NCI-H748 (cell line): ENCODE measurements at regions not wholly inside any gene's neighbourhood (a gene's known extent, or its start where the extent isn't known, plus 50 kb on each side); places are given as distances from the start of the nearest gene placed in this dataset.

Experiments
- DNase-seq: peaks from one replicate; lab custom pipeline; 2025; ENCODE audit not compliant: unreplicated experiment; lab: John Stamatoyannopoulos, UW

DNA sequence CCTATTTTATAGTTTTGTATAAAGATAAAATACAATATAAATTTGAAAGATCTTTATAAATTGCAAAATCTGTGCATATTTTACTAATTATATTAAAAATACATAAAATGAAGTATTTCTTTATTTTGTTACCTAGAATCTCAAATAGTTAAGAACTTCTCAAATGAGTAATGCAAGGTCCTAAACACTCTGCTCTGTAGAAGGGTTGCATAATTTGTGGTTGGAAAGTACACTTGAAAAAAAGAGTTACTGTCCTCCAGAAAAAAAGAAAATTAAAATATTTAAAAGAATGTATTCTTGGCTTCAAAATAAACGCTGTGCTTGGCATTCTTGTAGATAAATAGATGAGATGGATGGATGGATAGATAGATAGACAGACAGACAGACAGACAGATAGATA is 428.8 kb upstream of the CDH6 start:
- DNase-seq = no peak

DNA sequence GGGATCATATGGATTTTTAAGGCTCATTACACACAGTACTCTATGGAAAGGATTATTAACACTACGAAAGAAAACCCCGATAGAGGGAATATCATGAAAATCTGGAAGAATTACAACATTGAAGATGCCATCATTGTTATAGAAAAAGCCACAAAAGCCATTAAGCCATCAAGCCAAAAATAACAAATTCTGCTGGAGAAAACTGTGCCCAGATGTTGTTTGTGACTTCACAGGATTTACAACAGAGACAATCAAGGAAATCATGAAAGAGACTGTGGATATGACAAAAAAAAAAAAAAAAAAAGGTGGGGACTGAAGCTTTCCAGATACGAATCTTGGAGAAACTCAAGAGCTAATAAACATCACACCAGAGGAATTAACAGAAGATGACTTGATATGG is 433.8 kb upstream of the CDH6 start:
- no peak for DNase-seq

DNA sequence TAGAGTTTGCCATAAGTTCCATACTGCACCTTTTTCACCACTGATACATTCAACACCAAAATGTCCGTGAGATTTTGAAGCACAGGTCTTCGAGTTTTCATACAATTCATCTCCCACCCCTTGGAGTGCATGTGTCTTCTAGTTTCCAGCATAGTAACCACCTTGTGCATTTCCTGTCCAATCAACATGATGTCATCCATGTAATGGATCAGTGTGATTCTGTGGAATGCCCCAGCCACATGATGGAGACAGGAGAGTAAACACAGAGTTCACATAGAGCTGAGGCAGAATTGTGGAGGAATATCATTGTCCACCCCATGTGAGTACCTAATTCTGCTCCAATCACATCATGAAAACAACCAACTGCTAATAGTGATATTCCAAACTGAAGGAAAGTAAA is 441.5 kb upstream of the CDH6 start:
- DNase-seq = no peak

DNA sequence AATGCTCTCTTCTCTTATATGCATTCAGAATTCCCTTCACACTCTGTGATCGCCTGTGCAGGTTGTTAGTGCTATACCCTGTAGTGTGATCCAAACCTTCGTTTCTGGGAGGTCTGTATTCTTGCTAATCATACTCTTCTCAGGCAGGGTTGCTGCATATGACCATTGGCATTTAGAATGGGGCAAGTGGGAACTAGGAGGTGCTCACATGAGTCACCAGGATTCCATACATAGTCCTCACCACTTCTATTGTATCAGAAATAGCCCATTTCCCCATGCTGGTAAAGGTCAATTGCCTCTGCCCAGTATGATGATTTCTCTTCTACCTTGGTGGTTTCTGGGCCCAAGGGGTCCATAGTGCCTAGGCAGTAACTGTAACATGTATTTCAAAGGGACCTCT is 443.5 kb upstream of the CDH6 start:
- DNase-seq = no peak

DNA sequence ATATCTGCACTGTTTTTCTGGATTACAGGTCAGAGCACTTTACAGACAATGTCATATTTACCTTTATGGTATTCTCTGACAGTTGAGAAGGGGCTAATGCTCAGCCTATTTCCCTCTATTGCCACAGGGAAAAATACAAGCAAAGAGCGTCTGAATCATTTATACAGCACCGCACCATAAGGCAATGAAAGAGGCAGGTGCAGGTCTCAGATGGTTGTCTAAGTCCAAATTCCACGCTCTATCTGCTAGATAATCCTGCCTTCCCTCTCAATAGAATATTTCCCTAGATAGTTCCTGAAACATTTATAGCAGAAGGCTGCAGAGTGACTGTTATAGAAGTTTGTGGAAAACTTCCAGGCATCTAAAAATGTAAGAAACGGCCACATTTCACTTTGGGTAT is 446.1 kb upstream of the CDH6 start:
- no peak for DNase-seq

DNA sequence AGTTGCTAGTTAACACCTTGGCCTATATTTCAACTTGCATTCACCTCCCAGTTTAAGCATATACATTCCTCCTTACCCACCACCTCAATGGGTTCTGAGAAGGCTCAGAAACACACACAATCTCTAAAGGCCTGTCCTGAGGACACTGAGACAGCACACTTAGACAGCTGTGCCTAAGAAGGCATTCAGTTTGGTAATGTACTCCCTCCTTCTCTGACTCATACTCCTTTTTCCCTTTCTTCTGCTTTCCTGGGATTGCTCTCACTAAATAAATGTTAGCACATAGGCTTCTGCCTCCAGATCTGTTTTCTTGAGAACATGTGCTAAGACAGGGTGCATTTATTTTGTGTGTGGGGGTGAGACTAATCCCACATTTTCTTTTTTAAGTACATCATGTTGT is 456.8 kb upstream of the CDH6 start:
- DNase-seq = no peak

DNA sequence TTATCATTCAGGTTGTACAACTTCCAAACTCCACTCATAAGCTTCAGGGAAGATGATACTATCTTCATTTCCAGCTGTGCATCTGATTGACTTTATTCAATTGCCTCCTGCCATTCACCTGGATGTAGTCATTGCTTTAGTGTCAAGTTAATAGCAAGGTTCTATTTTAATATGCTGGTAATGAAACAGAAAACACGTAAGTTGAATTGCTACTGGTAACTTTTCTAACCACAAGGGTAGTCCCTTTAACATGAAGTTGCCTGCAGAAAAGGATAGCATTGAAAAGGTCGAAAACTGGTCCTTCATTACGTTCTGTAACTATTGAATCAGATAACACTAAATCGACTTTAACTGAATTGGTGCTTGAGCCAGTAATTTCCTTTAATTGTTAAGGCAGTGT is 459.4 kb upstream of the CDH6 start:
- no peak for DNase-seq

DNA sequence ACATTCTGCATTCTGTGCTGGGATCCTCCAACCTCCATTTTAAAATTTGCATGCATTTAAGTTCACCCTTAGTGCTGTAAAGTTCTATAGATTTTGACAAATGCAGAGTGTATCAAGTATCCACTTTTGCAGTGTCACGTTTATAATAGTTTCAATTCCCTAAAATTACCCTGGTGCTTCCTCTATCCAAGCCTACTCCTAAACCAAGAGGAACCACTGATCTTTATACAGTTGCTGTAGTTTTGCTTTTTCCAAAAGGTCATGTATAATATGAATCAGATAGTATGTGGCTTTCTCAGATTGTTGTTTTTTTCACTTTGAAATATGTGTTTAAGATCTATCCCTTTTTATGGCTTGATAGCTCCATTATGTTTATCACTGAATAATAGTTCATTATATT is 468.4 kb upstream of the CDH6 start:
- no peak for DNase-seq

DNA sequence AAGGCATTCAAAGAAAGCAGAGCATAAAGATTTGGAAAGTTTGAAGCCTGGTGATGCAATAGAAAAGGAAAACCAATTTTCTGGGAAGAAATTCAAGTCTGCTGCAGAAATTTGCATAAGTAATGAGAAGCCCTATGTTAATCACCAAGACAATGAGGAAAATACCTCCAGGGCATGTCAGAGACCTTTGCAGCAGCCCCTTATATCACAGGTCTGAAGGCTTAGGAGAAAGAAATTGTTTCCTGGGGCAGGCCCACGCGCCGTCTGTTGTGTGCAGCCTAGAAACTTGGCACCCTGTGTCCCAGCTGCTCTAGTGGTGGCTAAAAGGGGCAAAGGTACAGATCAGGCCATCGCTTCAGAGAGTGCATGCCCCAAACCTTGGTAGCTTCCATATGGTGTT is 495.3 kb upstream of the CDH6 start:
- no peak for DNase-seq

DNA sequence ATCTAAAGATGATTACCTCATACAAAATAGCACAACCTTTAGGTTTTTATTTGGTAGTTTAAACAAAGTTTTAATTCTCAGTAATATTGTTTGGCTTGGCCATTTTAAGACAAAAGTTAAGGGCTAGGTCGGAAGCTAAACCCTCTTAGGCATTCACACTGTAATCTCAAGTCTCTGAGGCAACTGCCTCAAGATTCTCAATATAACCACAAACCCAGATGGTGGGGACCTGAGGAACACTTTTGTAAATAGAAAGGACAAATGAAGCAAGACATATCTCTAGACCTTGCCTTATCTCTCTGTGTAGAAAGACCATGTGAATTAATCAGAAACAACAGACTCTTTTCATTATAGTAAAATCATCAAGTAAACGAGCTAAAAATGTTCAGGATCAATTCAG is 500.2 kb upstream of the CDH6 start:
- DNase-seq = no peak

DNA sequence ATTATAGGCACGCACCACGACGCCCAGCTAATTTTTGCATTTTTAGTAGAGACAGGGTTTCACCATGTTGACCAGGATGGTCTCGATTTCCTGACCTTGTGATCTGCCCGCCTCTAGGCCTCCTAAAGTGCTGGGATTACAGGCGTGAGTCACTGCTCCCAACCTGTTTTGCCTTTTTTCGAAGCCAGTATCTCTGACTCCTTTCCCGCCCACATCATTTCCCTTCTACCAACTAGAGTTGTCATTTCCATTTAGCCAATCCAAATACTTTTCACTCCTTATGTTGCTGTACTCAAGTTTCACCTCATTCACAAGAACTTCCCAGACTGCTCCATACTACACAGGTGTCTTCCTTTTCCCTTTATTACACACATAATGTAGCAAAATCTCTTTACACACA is 502.6 kb upstream of the CDH6 start:
- DNase-seq = no peak

DNA sequence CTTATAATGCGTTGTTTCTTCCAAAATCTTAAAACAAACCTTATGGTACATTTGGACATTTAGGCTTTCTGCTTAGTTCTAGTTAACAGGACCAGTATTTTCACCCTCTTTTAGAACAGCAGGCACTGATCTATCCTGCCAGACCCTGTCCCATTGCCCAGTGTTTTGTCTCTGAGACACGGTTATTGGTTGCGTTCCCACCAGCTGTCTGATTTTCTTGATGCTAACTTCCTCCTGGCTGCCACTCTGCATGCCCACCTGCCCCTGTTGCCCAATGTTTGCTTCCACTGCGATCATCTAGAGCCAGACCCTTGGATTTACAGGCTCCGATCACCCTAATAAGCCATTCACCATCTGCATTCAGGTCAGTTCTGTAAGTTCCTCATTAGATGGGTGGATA is 506.0 kb upstream of the CDH6 start:
- DNase-seq = no peak

DNA sequence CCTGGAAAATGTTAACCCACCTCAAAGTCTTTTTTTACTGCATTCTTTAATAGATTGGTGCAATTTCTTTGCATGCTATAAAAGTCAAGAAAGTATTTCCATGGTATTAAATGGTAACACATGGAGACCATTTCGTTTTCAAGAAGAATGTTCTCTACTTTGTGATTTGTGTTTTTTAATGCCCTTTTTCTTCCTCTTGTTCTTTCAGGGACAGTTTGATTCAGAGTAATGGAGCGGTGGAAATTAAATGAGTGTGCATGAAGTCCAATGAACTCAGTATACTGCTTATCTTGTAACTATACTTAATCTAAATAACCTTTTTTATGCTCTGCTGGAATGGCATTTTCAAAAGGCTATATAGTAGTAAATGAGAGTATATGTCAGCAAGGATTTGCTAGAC is 507.0 kb upstream of the CDH6 start:
- DNase-seq = no peak

DNA sequence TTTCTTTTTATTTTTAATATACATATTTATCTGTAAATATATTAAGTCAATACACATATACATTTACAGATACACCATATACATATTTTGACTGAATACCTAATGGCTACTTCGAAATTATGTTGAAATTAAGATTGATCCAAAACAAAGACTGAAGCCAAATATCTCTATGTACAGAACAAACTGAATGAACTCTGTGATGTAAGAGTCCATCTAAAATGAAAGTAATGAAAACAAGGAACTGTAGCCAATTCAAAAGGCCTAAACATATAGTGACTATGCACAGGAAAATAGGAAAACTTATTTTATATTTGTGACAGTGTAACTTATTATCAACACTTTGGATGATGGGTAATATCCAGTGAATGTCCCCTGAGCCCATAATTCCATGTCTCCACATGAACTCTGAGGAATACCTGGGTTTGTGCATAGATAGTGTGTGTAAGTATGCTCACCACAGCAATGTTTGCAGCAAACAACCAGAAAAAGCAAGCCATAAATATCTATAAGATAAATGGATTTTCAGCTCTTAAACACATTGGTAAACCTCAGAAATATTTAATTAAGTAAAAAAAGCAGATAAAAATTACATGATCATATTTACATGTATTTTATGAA is 517.2 kb upstream of the CDH6 start:
- no peak for DNase-seq

DNA sequence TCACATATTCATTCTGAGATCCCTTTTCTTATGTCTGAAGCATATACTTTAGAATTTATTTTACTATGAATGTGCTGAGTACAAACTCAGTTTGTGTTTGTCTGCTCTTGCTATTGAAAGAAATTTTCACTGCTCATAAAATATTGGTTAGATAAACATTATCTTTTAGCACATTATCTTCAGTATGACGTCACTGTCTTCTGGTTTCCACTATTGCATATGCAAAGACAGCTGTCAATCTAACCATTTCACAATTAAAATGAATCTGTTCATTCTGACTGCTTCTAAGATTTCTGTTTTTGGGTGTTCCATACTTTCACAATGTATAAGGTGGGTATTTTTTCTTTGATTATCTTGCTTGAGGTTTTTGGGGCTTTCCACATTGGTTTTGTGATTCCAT is 526.2 kb upstream of the CDH6 start:
- DNase-seq = no peak

DNA sequence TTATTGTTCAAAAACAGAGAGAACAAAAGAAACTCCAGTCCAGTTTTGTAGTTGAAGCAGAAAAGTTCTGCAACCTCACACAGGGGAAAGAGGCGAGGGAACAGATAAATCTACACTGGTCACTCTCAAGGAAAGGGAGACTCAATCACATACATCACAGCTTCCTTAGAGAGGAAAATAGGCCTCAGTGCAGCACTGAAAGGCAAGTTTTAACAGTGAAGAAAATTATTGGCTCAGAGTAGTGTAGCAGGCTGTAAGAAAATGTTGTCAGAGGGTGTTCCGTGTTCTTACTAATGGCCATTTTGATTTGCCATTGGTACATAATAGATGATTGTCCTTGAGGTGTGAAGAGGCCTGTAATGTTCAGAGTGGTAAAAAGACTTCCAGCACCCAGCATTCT is 530.0 kb upstream of the CDH6 start:
- DNase-seq = no peak

DNA sequence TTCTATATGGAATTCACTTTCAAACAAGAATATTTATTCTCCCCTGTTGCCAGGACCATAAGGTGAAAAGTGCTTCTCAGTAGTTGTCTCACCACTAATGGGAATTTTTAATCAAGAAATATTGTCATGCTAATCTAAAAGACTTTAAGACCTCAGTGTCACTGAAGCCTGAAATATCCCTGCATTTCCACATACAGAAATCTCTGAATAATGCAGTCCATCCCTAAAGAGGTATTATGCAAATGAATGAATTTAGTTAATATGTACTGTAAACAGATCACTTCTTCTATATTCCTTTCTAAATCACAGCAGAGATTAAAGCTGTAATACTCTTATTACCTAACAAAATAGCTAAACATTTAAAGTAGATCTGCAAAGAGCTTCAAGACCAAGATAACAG is 531.1 kb upstream of the CDH6 start:
- DNase-seq = no peak

DNA sequence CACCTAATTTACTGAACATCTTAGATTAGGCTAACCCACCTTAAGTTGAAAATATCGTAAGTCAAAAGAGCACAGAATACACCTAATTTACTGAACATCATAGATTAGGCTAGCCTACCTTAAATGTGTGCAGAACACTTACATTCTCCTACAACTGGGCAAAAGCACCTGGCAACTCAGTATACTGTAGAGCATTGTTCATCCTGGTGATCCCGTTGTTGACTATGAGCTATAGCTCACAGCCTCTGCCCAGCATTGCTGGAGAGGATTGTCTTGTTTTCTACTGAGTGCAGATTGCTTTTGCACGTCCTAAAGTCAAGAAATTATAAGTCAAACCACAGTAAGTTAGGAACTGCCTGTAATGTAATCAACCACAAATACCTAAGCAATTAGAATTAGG is 531.8 kb upstream of the CDH6 start:
- DNase-seq = no peak

DNA sequence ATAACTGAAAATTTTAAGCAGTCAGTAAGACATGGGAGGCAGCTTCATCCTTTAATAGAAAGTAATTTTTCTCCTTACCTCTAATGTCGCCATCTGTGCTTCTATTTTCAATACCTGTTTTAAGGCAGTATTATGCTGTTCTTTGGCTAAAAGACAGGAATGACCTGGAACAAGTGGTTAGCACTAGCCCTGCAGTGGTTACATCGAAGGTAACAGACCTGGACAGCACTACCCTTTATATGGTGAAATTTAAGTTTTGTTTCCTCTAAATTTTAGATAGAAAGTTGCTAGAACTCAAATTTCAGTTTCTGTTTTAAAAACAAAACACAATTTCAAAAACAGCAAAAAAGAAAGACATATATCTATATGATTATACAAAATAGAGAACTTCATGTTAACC is 534.1 kb upstream of the CDH6 start:
- no peak for DNase-seq

DNA sequence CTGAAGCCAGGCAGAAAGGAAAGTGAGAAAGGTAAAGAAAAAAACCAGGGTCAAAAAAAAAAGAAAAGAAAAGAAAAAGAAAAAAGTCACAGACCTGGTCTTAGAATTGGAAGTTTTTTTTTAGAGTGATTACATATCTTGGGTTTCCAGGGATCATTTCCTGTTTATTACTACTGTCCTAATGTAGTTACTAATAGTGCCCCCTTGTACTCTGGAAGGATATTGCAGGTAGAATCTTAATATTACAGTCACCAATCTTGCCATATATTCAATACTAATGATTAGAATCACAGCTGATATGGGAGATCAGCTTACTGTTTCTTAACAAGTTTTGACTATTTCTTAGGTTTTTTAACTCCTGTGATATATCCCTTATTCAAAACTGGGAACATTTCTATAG is 543.2 kb upstream of the CDH6 start:
- DNase-seq = peak; percentile 41

DNA sequence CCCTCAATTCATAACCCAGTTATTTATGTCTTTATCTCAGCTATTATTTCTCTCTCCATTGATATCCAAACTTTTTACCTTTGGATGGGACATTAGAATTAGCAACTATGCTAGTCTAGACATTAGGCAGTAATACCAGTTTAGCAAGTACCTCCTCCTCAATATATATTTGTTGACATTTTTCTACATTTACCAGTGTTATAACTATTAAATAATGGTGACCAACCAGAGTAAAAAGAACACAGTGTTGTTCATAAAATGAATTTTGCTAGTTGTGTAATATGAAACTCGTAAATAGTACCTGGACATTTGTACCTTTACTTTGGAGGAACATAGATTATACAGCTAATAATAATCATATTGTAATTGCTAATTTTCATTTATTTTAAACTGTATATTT is 554.6 kb upstream of the CDH6 start:
- DNase-seq = no peak

DNA sequence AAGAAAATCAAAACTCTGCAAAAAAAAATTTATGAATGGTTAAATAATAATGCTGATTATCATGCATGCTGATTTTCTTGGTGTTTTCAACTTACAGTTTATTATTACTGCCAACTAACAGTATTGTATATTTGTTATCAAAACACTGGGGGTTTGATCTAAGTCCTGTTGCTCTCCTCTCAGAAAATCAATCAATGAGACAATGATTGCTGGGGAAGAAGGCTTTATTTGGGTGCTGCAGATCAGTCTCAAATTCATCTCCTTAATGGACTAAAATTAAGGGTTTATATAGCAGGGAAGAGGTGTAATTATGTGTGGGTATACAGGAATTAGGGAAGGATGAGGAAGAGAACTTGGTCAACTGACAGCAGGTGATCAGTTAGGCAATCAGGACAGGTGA is 565.5 kb upstream of the CDH6 start:
- no peak for DNase-seq

DNA sequence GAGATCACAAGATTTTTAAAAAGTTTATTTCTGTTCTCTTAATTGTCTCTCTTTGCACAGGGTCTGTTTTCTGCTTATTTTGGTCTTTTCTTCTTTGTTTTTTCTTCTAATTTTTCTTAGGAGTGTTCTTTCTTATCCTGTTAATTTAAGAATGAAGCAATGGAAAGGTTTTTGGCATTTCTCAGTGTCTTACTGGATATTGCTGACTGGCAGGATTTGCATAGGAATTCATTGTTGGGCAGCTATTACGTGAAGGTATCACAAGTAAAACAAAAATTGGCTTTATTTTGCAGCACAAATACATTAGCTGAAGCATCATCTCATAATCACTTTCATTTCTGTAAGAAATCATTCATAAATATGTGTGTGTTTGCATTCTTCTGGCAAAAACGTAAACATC is 566.9 kb upstream of the CDH6 start:
- DNase-seq = no peak

DNA sequence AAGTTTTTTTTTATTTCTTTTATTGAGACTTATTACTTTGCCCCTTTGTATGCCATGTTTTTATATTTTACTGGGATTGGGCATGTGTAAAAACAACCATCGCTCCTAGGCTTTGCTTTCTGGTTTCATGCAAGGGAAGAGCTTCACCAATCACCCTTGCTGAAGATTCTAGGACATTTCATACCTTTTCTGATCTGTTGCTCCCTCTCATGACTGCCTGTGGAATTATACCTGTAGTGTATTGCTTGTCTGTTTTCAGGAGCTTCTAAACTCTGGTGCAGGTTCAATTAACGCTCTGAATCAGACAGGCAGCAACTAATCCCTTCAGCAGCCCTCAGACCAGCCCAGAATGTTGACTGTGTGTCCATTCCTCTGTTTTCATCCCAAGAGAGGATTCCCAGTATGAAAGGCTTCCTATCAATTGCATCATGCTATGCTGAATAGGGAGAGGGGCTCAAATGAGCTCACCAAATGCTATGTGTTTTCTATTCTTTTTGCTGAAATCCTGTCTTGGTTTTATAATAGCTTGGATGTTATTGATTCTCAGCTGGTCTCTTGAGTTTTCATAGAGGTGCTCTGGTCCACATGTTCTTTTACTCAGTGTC is 572.9 kb upstream of the CDH6 start:
- no peak for DNase-seq
